B cell (primary cell): ENCODE measurements at regions not wholly inside any gene's neighbourhood (a gene's known extent, or its start where the extent isn't known, plus 50 kb on each side); places are given as distances from the start of the nearest gene placed in this dataset.

Source experiments
- ATAC-seq: fragments of 200-7000 bp; cut with Tn5 transposase; one replicate; pipeline ENCODE4 v1.10.0; 2021; ENCODE audit warnings: low read depth, mild to moderate bottlenecking, moderate number of reproducible peaks, moderate library complexity
- CTCF ChIA-PET: fragments of 350-600 bp; sonication (Branson Sonifier 250); formaldehyde crosslinking; loops from one replicate; lab custom pipeline; 2021; ENCODE audit warnings: antibody characterized with exemption, inconsistent platforms; lab: Charles Lee
- POLR2A ChIA-PET: fragments of 350-600 bp; sonication (Branson Sonifier 250); formaldehyde crosslinking; loops from one replicate; lab custom pipeline; 2021; ENCODE audit warnings: antibody characterized with exemption; lab: Charles Lee
- DNase-seq: peaks from one replicate; pipeline ENCODE4 v3.0.0; 2013
- H2AFZ ChIP-seq: 2 replicates; pipeline ENCODE4 v1.6.1; 2012; ENCODE audit warnings: mild to moderate bottlenecking, low read depth, low read length; ENCODE audit not compliant: insufficient read depth, poor library complexity, severe bottlenecking
- H3K27ac ChIP-seq, 2 donors: 1 replicate in 1 of 2; 2 replicates in 1 of 2; pipeline ENCODE4 v1.5.1; 2012 to 2013; ENCODE audit warnings: low read length in 2 of 2, mild to moderate bottlenecking in 2 of 2, moderate library complexity in 1 of 2
- H3K27me3 ChIP-seq, 4 experiments: fragments of 200-600 bp in 1 of 4; sonication (generic) in 1 of 4; replicated peaks in 1 of 4; 1 replicate in 2 of 4; 2 replicates in 2 of 4; pipeline versions ENCODE4 v1.6.1 to v1.7.0; 2013 to 2016; ENCODE audit warnings: low read length in 3 of 4, mild to moderate bottlenecking in 2 of 4, mixed read lengths in 1 of 4, moderate library complexity in 1 of 4; ENCODE audit not compliant: insufficient read depth in 4 of 4, control insufficient read depth in 3 of 4; ENCODE audit errors: control extremely low read depth in 1 of 4
- H3K36me3 ChIP-seq, 2 experiments: replicated peaks in 1 of 2; 1 replicate in 1 of 2; 2 replicates in 1 of 2; pipeline versions ENCODE4 v1.6.1 to v1.7.1; 2013; ENCODE audit warnings: low read length in 1 of 2; ENCODE audit not compliant: insufficient read depth in 2 of 2, control insufficient read depth in 1 of 2; ENCODE audit errors: control extremely low read depth in 1 of 2, extremely low read depth in 1 of 2
- H3K4me1 ChIP-seq, 2 donors: fragments of 200-600 bp in 1 of 2; sonication (generic) in 1 of 2; 1 replicate in 1 of 2; 2 replicates in 1 of 2; pipeline versions ENCODE4 v1.5.1 to v1.6.1; 2013 to 2017; ENCODE audit warnings: low read length in 2 of 2; ENCODE audit not compliant: control insufficient read depth in 2 of 2, insufficient read depth in 2 of 2
- H3K4me2 ChIP-seq: replicated peaks from 2 replicates; pipeline ENCODE3; 2012; ENCODE audit warnings: mild to moderate bottlenecking, low read depth, low read length; ENCODE audit not compliant: poor library complexity, severe bottlenecking
- H3K4me3 ChIP-seq, 5 experiments: fragments of 200-600 bp in 1 of 5; sonication (generic) in 1 of 5; 1 replicate in 3 of 5; 2 replicates in 2 of 5; pipeline versions ENCODE4 v1.5.1 to v1.7.0; 2011 to 2016; ENCODE audit warnings: low read length in 4 of 5, mild to moderate bottlenecking in 4 of 5, low read depth in 2 of 5, control low read depth in 1 of 5, moderate library complexity in 1 of 5; ENCODE audit not compliant: insufficient read depth in 1 of 5; ENCODE audit errors: control extremely low read depth in 1 of 5, extremely low read depth in 1 of 5
- H3K79me2 ChIP-seq: fragments of 200-600 bp; sonication (generic); one replicate; pipeline ENCODE4 v1.6.0; 2016; ENCODE audit warnings: low read length; ENCODE audit not compliant: control insufficient read depth, insufficient read depth
- H3K9ac ChIP-seq: fragments of 200-600 bp; sonication (generic); 2 replicates; pipeline ENCODE4 v1.6.1; 2017; ENCODE audit warnings: mild to moderate bottlenecking, low read length, moderate library complexity
- H3K9me3 ChIP-seq, 3 donors: one replicate each; pipeline versions ENCODE4 v1.6.1 to v1.7.1; 2013; ENCODE audit warnings: low read length in 2 of 3; ENCODE audit not compliant: control insufficient read depth in 2 of 3, insufficient read depth in 1 of 3; ENCODE audit errors: control extremely low read depth in 1 of 3
- H4K20me1 ChIP-seq: 2 replicates; pipeline ENCODE4 v1.6.0; 2012; ENCODE audit warnings: mild to moderate bottlenecking, low read length; ENCODE audit not compliant: insufficient read depth, control insufficient read depth, poor library complexity, severe bottlenecking
- H3K27ac Mint-ChIP-seq: one replicate; pipeline ENCODE4 v1.8.0; 2021; ENCODE audit warnings: mixed read lengths
- H3K27me3 Mint-ChIP-seq: one replicate; pipeline ENCODE4 v1.8.0; 2021; ENCODE audit warnings: mixed read lengths
- H3K4me1 Mint-ChIP-seq: one replicate; pipeline ENCODE4 v1.8.0; 2021; ENCODE audit warnings: mixed read lengths
- H3K4me3 Mint-ChIP-seq: one replicate; pipeline ENCODE4 v1.8.0; 2021; ENCODE audit warnings: mixed read lengths
- H3K9me3 Mint-ChIP-seq: one replicate; pipeline ENCODE4 v1.8.0; 2022; ENCODE audit warnings: mixed read lengths; ENCODE audit not compliant: insufficient read depth
- EZH2 ChIP-seq: IDR thresholded peaks from 2 replicates; pipeline ENCODE4 v1.6.1; 2012; ENCODE audit warnings: borderline replicate concordance, low read depth, mild to moderate bottlenecking, moderate library complexity, low read length; ENCODE audit not compliant: insufficient read depth, poor library complexity, severe bottlenecking
- WGBS: methylation state at CpG from one replicate; pipeline ENCODE4 v1.1.5; 2013; ENCODE audit warnings: missing lambda C conversion rate; ENCODE audit not compliant: insufficient coverage; 5-methylcytosine and 5-hydroxymethylcytosine counted together
- intact Hi-C: fragments of 100-400 bp; cut with micrococcal nuclease; formaldehyde crosslinking; loops from one replicate; pipeline ENCODE4 v1.10.0; 2022
- TF ChIP-seq, protein P1 (sequence below): fragments of 200-600 bp; IDR thresholded peaks from one replicate; pipeline ENCODE4 v1.8.0; 2022; ENCODE audit warnings: antibody characterized with exemption, mild to moderate bottlenecking

DNA sequence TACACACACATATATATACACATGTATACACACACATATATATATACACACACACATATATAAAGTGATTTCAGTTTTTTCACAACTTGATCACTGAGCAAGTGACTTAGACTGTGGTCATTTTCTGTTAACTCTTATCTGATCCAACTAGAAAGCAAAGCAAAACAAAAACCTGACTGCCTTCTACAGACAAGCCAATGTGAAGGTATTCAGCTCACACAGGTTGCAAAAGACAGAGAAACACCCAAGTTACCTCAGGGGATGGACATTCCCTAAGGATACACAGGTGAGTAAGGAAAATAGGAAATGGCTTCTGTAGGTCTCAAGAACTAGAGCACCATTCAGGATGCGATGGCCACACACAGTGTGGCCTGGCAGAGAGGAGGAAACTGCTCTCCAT lies 58.4 kb upstream of the IER3 start:
- Histone ChIP-seq H3K4me3 (no peak overlapping the region), H3K79me2 (no peaks in the 10 kb centered on the region), H3K4me2 (no peak overlapping the region), H3K36me3 (no peaks in the 10 kb centered on the region), H3K4me1 (no peaks in the 10 kb centered on the region), H4K20me1 (no peaks in the 10 kb centered on the region), H3K9ac (no peak overlapping the region), H3K9me3 (no peaks in the 10 kb centered on the region), H3K27me3 (no peaks in the 10 kb centered on the region), H2AFZ (no peak overlapping the region), H3K27ac (no peak overlapping the region)
- Mint-ChIP-seq H3K9me3 (no peaks in the 10 kb centered on the region), H3K4me1 (no peaks in the 10 kb centered on the region), H3K4me3 (no peak overlapping the region), H3K27ac (no peak overlapping the region), H3K27me3 (peaks cover 33% of the 10 kb centered on the region)
- intact Hi-C loops = no loop called here
- POLR2A ChIA-PET = interaction anchor here (0.6 kb wide), 1 partner anchor 81 kb away, joined by 3 read pairs; the partner anchor contains the start of gene DDR1
- ATAC-seq (no peak), DNase-seq (no peak)
- no CpG with 5 or more reads among the region's 1 CpG for WGBS
- TF ChIP-seq, protein P1, sequence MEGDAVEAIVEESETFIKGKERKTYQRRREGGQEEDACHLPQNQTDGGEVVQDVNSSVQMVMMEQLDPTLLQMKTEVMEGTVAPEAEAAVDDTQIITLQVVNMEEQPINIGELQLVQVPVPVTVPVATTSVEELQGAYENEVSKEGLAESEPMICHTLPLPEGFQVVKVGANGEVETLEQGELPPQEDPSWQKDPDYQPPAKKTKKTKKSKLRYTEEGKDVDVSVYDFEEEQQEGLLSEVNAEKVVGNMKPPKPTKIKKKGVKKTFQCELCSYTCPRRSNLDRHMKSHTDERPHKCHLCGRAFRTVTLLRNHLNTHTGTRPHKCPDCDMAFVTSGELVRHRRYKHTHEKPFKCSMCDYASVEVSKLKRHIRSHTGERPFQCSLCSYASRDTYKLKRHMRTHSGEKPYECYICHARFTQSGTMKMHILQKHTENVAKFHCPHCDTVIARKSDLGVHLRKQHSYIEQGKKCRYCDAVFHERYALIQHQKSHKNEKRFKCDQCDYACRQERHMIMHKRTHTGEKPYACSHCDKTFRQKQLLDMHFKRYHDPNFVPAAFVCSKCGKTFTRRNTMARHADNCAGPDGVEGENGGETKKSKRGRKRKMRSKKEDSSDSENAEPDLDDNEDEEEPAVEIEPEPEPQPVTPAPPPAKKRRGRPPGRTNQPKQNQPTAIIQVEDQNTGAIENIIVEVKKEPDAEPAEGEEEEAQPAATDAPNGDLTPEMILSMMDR = no peak
- TF ChIP-seq EZH2 = no peak
- CTCF ChIA-PET = no interaction called here

DNA sequence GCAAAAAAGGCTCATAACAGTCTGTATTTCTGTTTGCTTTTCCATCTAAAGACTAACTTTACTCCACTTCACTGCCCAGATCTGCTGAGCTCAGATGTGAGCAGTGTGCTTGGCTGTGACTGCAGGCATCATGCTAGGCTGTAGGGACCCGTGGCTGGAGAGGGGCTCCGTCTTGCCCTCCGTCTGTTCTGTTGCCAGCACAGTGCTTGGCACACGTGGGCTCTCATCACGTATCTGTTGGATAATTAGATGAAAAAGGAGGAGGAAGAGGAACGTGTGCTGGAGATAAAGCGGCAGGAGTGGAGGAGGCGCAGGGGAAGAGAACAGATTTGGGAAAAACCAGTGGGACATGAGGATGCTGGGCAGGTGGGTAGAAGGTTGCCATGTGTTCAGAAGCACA lies 57.6 kb upstream of the IER3 start:
- no peak overlapping the region for H3K27ac ChIP-seq
- WGBS = 83% methylated on average over 8 of the region's 8 CpGs
- CTCF ChIA-PET = no interaction called here
- Mint-ChIP-seq H3K9me3 (no peaks in the 10 kb centered on the region), H3K4me3 (no peak overlapping the region), H3K4me1 (no peaks in the 10 kb centered on the region), H3K27me3 (peaks cover 34% of the 10 kb centered on the region), H3K27ac (no peak overlapping the region)
- H3K4me1 ChIP-seq = no peaks in the 10 kb centered on the region
- no peaks in the 10 kb centered on the region for H4K20me1 ChIP-seq
- DNase-seq = no peak
- H3K9ac ChIP-seq = no peak overlapping the region
- no peak for TF ChIP-seq EZH2
- TF ChIP-seq, protein P1 = no peak
- POLR2A ChIA-PET = interaction anchor here (0.5 kb wide), 1 partner anchor 1174 kb away, joined by 5 read pairs; no protein-coding TSS in a partner anchor
- no peaks in the 10 kb centered on the region for H3K27me3 ChIP-seq
- H2AFZ ChIP-seq = no peak overlapping the region
- H3K36me3 ChIP-seq = no peaks in the 10 kb centered on the region
- H3K9me3 ChIP-seq = no peaks in the 10 kb centered on the region
- intact Hi-C loops = no loop called here
- ATAC-seq = no peak
- H3K4me2 ChIP-seq = no peak overlapping the region
- no peak overlapping the region for H3K4me3 ChIP-seq
- H3K79me2 ChIP-seq = no peaks in the 10 kb centered on the region
